ENCODE measurements at regions not wholly inside any gene's neighbourhood (a gene's known extent, or its start where the extent isn't known, plus 50 kb on each side); places are given as distances from the start of the nearest gene placed in this dataset.

DNA sequence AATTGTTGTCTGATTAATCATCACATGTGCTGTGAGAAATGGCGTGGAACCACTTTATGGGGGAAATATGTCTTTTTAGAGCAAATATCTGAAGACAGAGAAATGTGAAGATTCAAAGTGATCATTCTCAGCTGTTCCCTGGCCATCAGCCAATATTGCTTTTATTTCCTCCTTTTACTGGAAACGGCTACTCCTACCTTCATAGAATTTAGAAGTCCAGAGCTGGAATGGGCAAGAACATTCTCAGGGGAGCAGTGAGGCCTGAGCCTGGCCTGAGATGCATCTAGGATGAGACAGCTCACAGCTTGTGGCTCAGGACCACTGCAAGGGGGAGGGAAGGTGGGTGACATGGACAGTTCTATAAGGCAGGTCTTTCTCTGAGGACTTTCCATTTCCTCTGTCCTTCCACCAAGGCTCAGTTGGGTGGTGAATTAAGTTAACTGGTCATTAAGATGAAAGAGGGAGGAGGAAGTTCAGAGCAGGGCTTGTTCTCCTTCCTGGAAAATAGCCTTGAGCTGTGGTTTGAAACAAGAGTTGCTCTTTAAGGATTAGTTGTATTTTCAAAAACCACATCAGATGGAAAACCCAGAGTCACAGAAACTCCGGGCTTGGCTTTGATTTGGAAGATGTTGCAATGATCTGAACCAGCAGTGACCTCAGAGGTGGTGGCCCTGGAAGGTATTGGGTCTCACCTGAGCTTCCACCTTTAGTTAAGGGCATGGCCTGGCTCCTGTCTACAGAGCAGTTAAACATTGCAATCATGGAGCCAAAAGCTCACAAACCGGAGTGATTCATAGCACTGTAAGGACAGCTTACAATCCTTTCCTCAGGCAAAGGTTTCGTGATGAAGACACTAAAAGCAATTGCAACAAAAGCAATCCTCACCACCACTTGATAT is 144.3 kb downstream of the VAPA start:
- TF ChIP-seq, protein P1, sequence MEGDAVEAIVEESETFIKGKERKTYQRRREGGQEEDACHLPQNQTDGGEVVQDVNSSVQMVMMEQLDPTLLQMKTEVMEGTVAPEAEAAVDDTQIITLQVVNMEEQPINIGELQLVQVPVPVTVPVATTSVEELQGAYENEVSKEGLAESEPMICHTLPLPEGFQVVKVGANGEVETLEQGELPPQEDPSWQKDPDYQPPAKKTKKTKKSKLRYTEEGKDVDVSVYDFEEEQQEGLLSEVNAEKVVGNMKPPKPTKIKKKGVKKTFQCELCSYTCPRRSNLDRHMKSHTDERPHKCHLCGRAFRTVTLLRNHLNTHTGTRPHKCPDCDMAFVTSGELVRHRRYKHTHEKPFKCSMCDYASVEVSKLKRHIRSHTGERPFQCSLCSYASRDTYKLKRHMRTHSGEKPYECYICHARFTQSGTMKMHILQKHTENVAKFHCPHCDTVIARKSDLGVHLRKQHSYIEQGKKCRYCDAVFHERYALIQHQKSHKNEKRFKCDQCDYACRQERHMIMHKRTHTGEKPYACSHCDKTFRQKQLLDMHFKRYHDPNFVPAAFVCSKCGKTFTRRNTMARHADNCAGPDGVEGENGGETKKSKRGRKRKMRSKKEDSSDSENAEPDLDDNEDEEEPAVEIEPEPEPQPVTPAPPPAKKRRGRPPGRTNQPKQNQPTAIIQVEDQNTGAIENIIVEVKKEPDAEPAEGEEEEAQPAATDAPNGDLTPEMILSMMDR (IDR thresholded peaks at IDR 0.05), result no peak
- no peak for TF ChIP-seq SIN3A (IDR thresholded peaks at IDR 0.05; ENCODE audit: borderline replicate concordance, insufficient read depth, low read depth, low read length)
- TF ChIP-seq POLR2AphosphoS5 (IDR thresholded peaks at IDR 0.05; ENCODE audit: low read depth, low read length), result no peak
- TF ChIP-seq TCF7L2 (IDR thresholded peaks at IDR 0.05; ENCODE audit: low read depth, low read length), result no peak
- TF ChIP-seq, protein P2, sequence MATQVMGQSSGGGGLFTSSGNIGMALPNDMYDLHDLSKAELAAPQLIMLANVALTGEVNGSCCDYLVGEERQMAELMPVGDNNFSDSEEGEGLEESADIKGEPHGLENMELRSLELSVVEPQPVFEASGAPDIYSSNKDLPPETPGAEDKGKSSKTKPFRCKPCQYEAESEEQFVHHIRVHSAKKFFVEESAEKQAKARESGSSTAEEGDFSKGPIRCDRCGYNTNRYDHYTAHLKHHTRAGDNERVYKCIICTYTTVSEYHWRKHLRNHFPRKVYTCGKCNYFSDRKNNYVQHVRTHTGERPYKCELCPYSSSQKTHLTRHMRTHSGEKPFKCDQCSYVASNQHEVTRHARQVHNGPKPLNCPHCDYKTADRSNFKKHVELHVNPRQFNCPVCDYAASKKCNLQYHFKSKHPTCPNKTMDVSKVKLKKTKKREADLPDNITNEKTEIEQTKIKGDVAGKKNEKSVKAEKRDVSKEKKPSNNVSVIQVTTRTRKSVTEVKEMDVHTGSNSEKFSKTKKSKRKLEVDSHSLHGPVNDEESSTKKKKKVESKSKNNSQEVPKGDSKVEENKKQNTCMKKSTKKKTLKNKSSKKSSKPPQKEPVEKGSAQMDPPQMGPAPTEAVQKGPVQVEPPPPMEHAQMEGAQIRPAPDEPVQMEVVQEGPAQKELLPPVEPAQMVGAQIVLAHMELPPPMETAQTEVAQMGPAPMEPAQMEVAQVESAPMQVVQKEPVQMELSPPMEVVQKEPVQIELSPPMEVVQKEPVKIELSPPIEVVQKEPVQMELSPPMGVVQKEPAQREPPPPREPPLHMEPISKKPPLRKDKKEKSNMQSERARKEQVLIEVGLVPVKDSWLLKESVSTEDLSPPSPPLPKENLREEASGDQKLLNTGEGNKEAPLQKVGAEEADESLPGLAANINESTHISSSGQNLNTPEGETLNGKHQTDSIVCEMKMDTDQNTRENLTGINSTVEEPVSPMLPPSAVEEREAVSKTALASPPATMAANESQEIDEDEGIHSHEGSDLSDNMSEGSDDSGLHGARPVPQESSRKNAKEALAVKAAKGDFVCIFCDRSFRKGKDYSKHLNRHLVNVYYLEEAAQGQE (IDR thresholded peaks at IDR 0.05; ENCODE audit: insufficient read depth in 1 of 2, low read depth in 2 of 2, low read length in 1 of 2), result no peak

Measured in Panc1 (cell line).